ENCODE measurements at regions not wholly inside any gene's neighbourhood (a gene's known extent, or its start where the extent isn't known, plus 50 kb on each side); places are given as distances from the start of the nearest gene placed in this dataset.

DNA sequence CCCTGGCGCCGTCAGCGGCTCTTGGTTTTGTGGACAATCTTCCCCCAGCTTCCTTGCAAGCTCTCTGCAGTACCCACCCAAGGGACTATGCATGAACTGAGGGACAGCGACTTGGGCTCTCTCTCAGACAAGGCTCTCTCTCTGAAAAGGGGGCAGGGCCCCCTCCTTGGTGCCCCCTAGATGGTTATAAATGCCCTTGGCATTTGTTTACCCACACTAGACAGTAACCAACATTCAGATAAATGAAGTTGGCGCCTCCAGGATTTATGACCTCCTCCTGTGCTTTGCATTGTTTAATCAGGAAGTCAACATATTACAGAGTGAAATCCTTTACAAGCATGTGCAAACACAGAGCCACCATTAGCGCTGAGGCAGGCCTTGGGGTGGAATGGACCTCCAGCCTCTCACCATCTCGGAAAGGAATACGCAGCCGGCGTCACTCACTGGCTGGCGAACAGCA is 547.4 kb upstream of the ID2 start:
- intact Hi-C loops (cut with DNase I) = loop anchor here in 1 of 10 donors (5.0 kb wide), 1 partner anchor 543 kb away; no protein-coding TSS in a partner anchor
- Histone ChIP-seq H3K36me3 (no peaks in the 10 kb centered on the region), H3K9me3 (peaks cover 0 to 3% (median 0%) of the 10 kb centered on the region in 12 donors), H3K4me1 (peaks cover 0 to 40% (median 18%) of the 10 kb centered on the region in 12 donors), H3K27me3 (no peaks in the 10 kb centered on the region), H3K27ac (peak overlapping the region; percentile 31 to 84 (median 70)), H3K4me3 (no peak overlapping the region)
- ATAC-seq (peak in 2 of 4 donors; percentile 14 to 29), DNase-seq (no peak)
- 71 to 73% (median 72%) methylated on average over 11 of the region's 11 CpGs for WGBS, 4 donors
- TF ChIP-seq POLR2A (IDR thresholded peaks at IDR 0.05) = no peak
- no peak for TF ChIP-seq CTCF (IDR thresholded peaks at IDR 0.05)

DNA sequence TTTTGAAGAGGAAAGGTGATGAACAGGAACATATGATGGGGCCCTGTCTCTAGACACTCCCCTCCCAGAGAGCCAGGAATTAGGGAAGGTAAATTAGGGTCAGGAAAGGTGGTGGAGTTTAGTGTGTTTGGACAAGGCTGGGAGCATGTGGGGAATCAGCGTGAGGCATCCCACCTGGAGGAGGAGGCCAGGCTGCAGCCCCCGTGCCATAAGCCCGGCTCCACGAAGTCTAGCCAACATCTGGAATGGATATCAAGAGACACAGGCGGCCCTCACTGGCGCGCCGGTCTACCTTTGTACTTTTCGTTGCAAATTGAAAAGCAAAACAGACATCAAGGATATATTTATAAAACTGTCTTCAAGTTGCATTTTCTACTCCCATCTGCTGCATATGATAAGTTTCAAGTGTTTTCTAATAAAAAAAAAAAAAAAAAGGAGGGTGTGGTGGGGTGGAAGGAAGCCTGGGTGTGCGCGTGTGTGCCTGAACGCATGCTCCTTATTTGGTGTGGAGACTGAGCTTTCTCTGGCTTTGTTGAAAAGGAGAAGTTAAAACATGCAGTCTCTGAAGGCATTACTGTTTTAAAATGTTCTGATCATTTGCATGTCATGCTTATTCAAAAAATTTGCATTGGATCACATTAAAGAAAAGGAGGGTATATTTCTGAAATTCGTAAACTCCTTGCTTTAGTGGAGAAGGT is 546.7 kb upstream of the ID2 start:
- Histone ChIP-seq H3K36me3 (no peaks in the 10 kb centered on the region), H3K9me3 (peaks cover 0 to 3% (median 0%) of the 10 kb centered on the region in 12 donors), H3K4me3 (no peak overlapping the region), H3K4me1 (peaks cover 0 to 40% (median 19%) of the 10 kb centered on the region in 12 donors), H3K27me3 (no peaks in the 10 kb centered on the region), H3K27ac (peak overlapping the region; percentile 31 to 84 (median 70))
- DNase-seq (peak; percentile 54 to 73 (median 68)), ATAC-seq (peak; percentile 44 to 81 (median 58))
- intact Hi-C loops (cut with DNase I) = loop anchor here in 2 of 10 donors (5.0 kb wide), 2 partner anchors 87 to 542 kb away; no protein-coding TSS in a partner anchor
- TF ChIP-seq CTCF (IDR thresholded peaks at IDR 0.05) = no peak
- TF ChIP-seq POLR2A (IDR thresholded peaks at IDR 0.05) = no peak
- 47 to 57% (median 50%) methylated on average over 13 of the region's 13 CpGs for WGBS, 4 donors

- Histone ChIP-seq H3K4me1 (peaks cover 0 to 33% (median 16%) of the 10 kb centered on the region in 12 donors), H3K27ac (no peak overlapping the region), H3K9me3 (no peaks in the 10 kb centered on the region), H3K27me3 (no peaks in the 10 kb centered on the region), H3K36me3 (no peaks in the 10 kb centered on the region), H3K4me3 (no peak overlapping the region)
- TF ChIP-seq CTCF (IDR thresholded peaks at IDR 0.05) (no peak), POLR2A (IDR thresholded peaks at IDR 0.05) (no peak)
- no peak for DNase-seq
- 81 to 88% (median 86%) methylated on average over 7 of the region's 7 CpGs for WGBS, 4 donors
- no peak for ATAC-seq
- intact Hi-C loops (cut with DNase I) = loop anchor here in 2 of 10 donors (5.0 kb wide), 2 partner anchors 84 to 540 kb away; no protein-coding TSS in a partner anchor
Measured at GRCh38 chr2:8137801-8138200, 544.1 kb upstream of the ID2 start.

DNA sequence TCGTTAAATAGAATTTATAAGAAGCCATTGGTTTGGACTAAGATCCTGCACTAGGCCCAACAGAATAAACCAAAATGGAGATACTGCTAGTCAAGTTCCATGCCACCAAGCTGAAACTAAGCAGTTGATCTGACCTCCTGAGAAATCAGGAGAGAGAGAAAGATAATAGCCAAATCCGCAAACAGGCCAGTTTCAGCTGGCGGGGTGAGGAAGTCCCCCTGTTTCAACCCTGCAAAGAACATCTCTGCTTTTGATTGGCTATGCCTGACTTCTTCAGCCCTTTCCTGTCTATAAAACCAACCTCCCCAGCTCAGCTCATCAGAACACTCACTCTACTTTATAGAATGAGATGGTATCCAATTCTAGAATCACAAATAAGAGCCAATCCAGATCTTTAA is 543.3 kb upstream of the ID2 start:
- ATAC-seq (no peak), DNase-seq (no peak)
- WGBS, 4 donors = 93 to 98% (median 94%) methylated on average over 3 of the region's 3 CpGs
- Histone ChIP-seq H3K4me3 (no peak overlapping the region), H3K4me1 (peaks cover 0 to 26% (median 12%) of the 10 kb centered on the region in 12 donors), H3K36me3 (no peaks in the 10 kb centered on the region), H3K27ac (peak overlapping the region in 5 of 12 donors; percentile 50 to 79 (median 53)), H3K9me3 (no peaks in the 10 kb centered on the region), H3K27me3 (no peaks in the 10 kb centered on the region)
- TF ChIP-seq POLR2A (IDR thresholded peaks at IDR 0.05) (no peak), CTCF (IDR thresholded peaks at IDR 0.05) (no peak)
- intact Hi-C loops (cut with DNase I) = loop anchor here in 2 of 10 donors (5.0 kb wide), 2 partner anchors 84 to 539 kb away; no protein-coding TSS in a partner anchor

All from heart left ventricle (tissue), 16 donors.